Heart left ventricle (tissue), 16 donors: ENCODE measurements at regions not wholly inside any gene's neighbourhood (a gene's known extent, or its start where the extent isn't known, plus 50 kb on each side); places are given as distances from the start of the nearest gene placed in this dataset.

Source experiments
- ATAC-seq, 4 donors: fragments of 200-7000 bp; cut with Tn5 transposase; one replicate each; pipeline ENCODE4 v1.9.1; 2020 to 2022; ENCODE audit warnings: moderate library complexity in 4 of 4, mild to moderate bottlenecking in 3 of 4, moderate number of reproducible peaks in 1 of 4
- DNase-seq, 5 donors: peaks; one replicate each; pipeline ENCODE4 v3.0.0-alpha.2; 2020
- H3K27ac ChIP-seq, 12 donors: fragments of 200-600 bp; sonication (generic) in 4 of 12; one replicate each; pipeline versions ENCODE4 v1.5.0 to v1.8.0; 2016 to 2022; ENCODE audit warnings: mild to moderate bottlenecking in 2 of 12
- H3K27me3 ChIP-seq, 9 donors: fragments of 200-600 bp; sonication (generic) in 2 of 9; one replicate each; pipeline versions ENCODE4 v1.5.1 to v1.8.0; 2016 to 2022; ENCODE audit warnings: mild to moderate bottlenecking in 3 of 9
- H3K36me3 ChIP-seq, 9 donors: fragments of 200-600 bp; sonication (generic) in 2 of 9; one replicate each; pipeline versions ENCODE4 v1.5.0 to v1.8.0; 2018 to 2022; ENCODE audit warnings: mild to moderate bottlenecking in 2 of 9
- H3K4me1 ChIP-seq, 12 donors: fragments of 200-600 bp; sonication (generic) in 4 of 12; one replicate each; pipeline versions ENCODE4 v1.5.0 to v1.8.0; 2016 to 2022; ENCODE audit warnings: mild to moderate bottlenecking in 3 of 12
- H3K4me3 ChIP-seq, 12 donors: fragments of 200-600 bp; sonication (generic) in 4 of 12; one replicate each; pipeline versions ENCODE4 v1.5.0 to v1.8.0; 2017 to 2022; ENCODE audit warnings: mild to moderate bottlenecking in 9 of 12, moderate library complexity in 4 of 12
- H3K9me3 ChIP-seq, 12 donors: fragments of 200-600 bp; sonication (generic) in 4 of 12; one replicate each; pipeline versions ENCODE4 v1.5.0 to v1.8.0; 2016 to 2022; ENCODE audit warnings: mild to moderate bottlenecking in 1 of 12
- POLR2A ChIP-seq, 2 donors: fragments of 450-650 bp; IDR thresholded peaks; one replicate each; pipeline ENCODE4 v1.6.1; 2017; ENCODE audit warnings: antibody characterized with exemption in 2 of 2, mild to moderate bottlenecking in 2 of 2, moderate library complexity in 2 of 2
- WGBS, 4 donors: extraction: QIAGEN DNeasy Blood & Tissue Kit in 2 of 4; methylation state at CpG; one replicate each; pipeline versions ENCODE4 v1.1.5 to v1.1.7; 2013 to 2018; 5-methylcytosine and 5-hydroxymethylcytosine counted together
- intact Hi-C, 10 donors: fragments of 100-400 bp; cut with DNase I; formaldehyde crosslinking; loops; one replicate each; pipeline versions ENCODE4 v1.11.1 to v1.14.2; 2022
- TF ChIP-seq, protein P1 (sequence below), 12 donors: fragments of 200-600 bp; sonication (generic) in 4 of 12; IDR thresholded peaks; one replicate each; pipeline versions ENCODE4 v1.5.0 to v1.8.0; 2018 to 2022; ENCODE audit warnings: antibody characterized with exemption in 12 of 12, mild to moderate bottlenecking in 5 of 12
- donor health status: ischemic (EF 13 %, LVEDD 7.1; RV severe dilation, severe dysfunction).
- donor health status: healthy with polysubstance abuse.
- donor health status: DM: no; HTN: yes; CAD: no.
- donor health status: DM: no; HTN: no; CAD: no.
- donor health status: ischemic (EF 25% LVEDD 6.9; RV normal size, moderate dysfunction).
- donor health status: ischemic (EF 25% LVEDD 5.7; RV mildly dilated, moderate dysfunction).
- donor health status: healthy.
- donor health status: DM: yes; HTN: yes; CAD: no.
- donor health status: ischemic (EF 35%, LVEDD 5.7; RV mildly dilated, moderate dysfunction).
- donor health status: nonischemic (EF 11% LVEDD 7.7; RV severe dilation, severe dysfunction).
- donor health status: DM: yes; HTN: yes; CAD: no.
- donor health status: PGD.
- donor health status: ischemic (EF 29% LVEDD 5.4; RV normal size, mild dysfunction).
- donor health status: nonischemic (EF 23%, LVEDD 6.1; RV moderate dilation, normal function).

DNA sequence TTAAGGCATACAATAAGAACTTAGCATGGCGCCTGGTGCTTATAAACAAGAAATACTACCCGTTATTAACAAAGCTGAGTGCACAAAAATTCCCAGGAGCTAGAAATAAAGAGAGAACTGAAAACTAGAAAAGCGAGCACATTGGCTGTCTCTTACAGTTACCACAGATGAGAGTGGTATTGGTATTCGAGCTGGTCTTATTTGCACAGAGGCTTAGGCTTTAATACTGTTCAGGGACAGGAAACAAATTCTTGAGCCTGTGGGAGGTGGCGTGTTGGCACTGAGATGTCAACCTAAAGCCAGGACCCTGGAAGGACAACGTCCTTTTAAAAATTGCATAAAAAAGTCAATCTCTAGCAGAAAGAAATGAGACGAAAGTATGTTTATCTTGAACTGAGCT, 67.3 kb upstream of the IGFBP2 start:
- no peak overlapping the region for H3K27ac ChIP-seq
- TF ChIP-seq, protein P1, sequence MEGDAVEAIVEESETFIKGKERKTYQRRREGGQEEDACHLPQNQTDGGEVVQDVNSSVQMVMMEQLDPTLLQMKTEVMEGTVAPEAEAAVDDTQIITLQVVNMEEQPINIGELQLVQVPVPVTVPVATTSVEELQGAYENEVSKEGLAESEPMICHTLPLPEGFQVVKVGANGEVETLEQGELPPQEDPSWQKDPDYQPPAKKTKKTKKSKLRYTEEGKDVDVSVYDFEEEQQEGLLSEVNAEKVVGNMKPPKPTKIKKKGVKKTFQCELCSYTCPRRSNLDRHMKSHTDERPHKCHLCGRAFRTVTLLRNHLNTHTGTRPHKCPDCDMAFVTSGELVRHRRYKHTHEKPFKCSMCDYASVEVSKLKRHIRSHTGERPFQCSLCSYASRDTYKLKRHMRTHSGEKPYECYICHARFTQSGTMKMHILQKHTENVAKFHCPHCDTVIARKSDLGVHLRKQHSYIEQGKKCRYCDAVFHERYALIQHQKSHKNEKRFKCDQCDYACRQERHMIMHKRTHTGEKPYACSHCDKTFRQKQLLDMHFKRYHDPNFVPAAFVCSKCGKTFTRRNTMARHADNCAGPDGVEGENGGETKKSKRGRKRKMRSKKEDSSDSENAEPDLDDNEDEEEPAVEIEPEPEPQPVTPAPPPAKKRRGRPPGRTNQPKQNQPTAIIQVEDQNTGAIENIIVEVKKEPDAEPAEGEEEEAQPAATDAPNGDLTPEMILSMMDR (IDR thresholded peaks at IDR 0.05): no peak
- TF ChIP-seq POLR2A (IDR thresholded peaks at IDR 0.05): no peak
- intact Hi-C loops: loop anchor here in 1 of 10 donors (5.0 kb wide), 1 partner anchor 36 kb away; no protein-coding TSS in a partner anchor
- no peak overlapping the region for H3K4me3 ChIP-seq
- peaks cover 0 to 19% (median 4%) of the 10 kb centered on the region in 12 donors for H3K4me1 ChIP-seq
- peaks cover 0 to 3% (median 0%) of the 10 kb centered on the region in 12 donors for H3K9me3 ChIP-seq
- DNase-seq (no peak), ATAC-seq (no peak)
- no peaks in the 10 kb centered on the region for H3K36me3 ChIP-seq
- 72 to 80% (median 73%) methylated on average over 7 of the region's 7 CpGs for WGBS, 4 donors
- no peaks in the 10 kb centered on the region for H3K27me3 ChIP-seq

DNA sequence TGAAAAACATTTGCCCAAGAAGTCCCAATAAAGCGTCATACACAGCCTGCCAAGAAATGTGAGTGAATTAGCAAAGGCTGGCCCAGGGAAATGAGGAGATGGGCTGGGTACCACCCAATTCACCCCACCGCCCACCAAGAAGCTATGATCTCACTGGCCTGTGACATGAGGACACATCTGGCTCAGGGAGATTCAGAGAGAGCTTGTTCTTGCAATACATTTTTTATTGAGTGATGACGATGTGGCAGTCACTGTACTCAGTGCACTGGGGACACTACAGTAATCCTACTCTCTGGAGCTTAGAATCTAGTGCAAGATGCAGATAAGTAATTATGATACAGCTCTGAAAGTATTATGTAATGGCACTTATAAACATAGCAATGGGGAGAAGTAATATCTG, 64.6 kb upstream of the IGFBP2 start:
- H3K27ac ChIP-seq: no peak overlapping the region
- no peak for DNase-seq
- H3K4me1 ChIP-seq: peaks cover 2 to 30% (median 14%) of the 10 kb centered on the region in 12 donors
- 67 to 77% (median 73%) methylated on average over 3 of the region's 3 CpGs for WGBS, 4 donors
- H3K4me3 ChIP-seq: no peak overlapping the region
- no peak for ATAC-seq
- intact Hi-C loops: loop anchor here in 1 of 10 donors (5.0 kb wide), 1 partner anchor 34 kb away; no protein-coding TSS in a partner anchor
- H3K27me3 ChIP-seq: no peaks in the 10 kb centered on the region
- TF ChIP-seq, protein P1 (IDR thresholded peaks at IDR 0.05): no peak
- TF ChIP-seq POLR2A (IDR thresholded peaks at IDR 0.05): no peak
- H3K36me3 ChIP-seq: no peaks in the 10 kb centered on the region
- peaks cover 0 to 9% (median 0%) of the 10 kb centered on the region in 12 donors for H3K9me3 ChIP-seq

DNA sequence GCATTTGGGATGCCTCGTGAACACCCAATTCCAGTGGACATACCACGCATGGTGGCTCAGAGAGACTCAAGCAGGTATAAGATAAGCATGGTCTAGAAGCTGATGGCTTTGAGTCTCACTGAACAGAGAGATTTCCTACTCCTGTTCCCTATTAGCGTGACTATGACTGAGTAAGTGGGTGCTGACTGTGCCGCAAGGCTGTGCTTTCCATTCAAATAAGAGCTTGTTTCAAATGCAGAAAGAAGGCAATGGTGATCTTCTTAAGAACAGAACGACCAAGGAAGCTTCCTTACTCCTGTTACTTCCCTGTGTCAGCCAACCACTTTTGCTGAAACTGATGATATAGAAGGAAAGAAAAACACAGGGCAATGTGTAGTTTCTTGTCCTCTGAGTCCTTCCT, 63.5 kb upstream of the IGFBP2 start:
- Histone ChIP-seq H3K4me3 (no peak overlapping the region), H3K36me3 (no peaks in the 10 kb centered on the region), H3K9me3 (peaks cover 0 to 9% (median 0%) of the 10 kb centered on the region in 12 donors), H3K27me3 (no peaks in the 10 kb centered on the region), H3K27ac (no peak overlapping the region), H3K4me1 (peaks cover 8 to 41% (median 20%) of the 10 kb centered on the region in 12 donors)
- intact Hi-C loops: loop anchor here in 6 of 10 donors (5.0 kb wide), 3 partner anchors 32 to 63 kb away; partner anchors contain the start of gene IGFBP2 (in 1 of the 6)
- WGBS, 4 donors: 90 to 98% (median 95%) methylated on average over 5 of the region's 5 CpGs
- TF ChIP-seq POLR2A (IDR thresholded peaks at IDR 0.05): no peak
- TF ChIP-seq, protein P1 (IDR thresholded peaks at IDR 0.05): no peak
- ATAC-seq (no peak), DNase-seq (no peak)

DNA sequence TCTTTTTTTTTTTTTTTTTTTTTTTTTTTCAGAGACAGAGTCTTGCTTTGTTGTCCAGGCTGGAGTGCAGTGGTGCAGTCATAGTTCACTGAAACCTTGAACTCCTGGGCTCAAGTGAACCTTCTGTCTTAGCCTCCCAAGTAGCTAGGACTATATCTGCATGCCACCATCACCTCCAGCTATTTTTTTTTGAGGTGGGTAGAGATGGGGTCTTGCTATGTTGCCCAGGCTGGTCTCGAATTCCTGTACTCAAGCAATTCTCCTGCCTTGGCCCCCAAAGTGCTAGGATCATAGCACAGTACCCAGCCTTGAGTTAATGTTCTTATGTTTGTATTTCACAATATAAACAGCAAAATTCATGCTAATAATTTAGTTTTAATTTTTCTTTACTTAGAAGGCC, 62.9 kb upstream of the IGFBP2 start:
- TF ChIP-seq, protein P1 (IDR thresholded peaks at IDR 0.05): no peak
- TF ChIP-seq POLR2A (IDR thresholded peaks at IDR 0.05): no peak
- 96 to 100% (median 99%) methylated on average over 1 of the region's 1 CpG for WGBS, 4 donors
- no peak overlapping the region for H3K27ac ChIP-seq
- H3K9me3 ChIP-seq: peaks cover 0 to 9% (median 0%) of the 10 kb centered on the region in 12 donors
- no peaks in the 10 kb centered on the region for H3K36me3 ChIP-seq
- ATAC-seq: no peak
- no peak overlapping the region for H3K4me3 ChIP-seq
- H3K4me1 ChIP-seq: peaks cover 8 to 44% (median 20%) of the 10 kb centered on the region in 12 donors
- DNase-seq: no peak
- intact Hi-C loops: loop anchor here in 5 of 10 donors (5.0 kb wide), 2 partner anchors 33 to 62 kb away; partner anchors contain the start of gene IGFBP2 (in 1 of the 5)
- no peaks in the 10 kb centered on the region for H3K27me3 ChIP-seq
